Endodermal cell (in vitro differentiated cells): ENCODE measurements at regions not wholly inside any gene's neighbourhood (a gene's known extent, or its start where the extent isn't known, plus 50 kb on each side); places are given as distances from the start of the nearest gene placed in this dataset.
A peak's percentile ranks its signal among the peaks of the same experiment; 100 is the strongest.

Experiments used
- DNase-seq: peaks from one replicate; pipeline ENCODE4 v3.0.0-alpha.2; 2017
- H3K27ac ChIP-seq: 2 replicates; pipeline ENCODE4 v1.5.1; 2013; ENCODE audit warnings: mild to moderate bottlenecking, low read depth, low read length, moderate library complexity
- H3K27me3 ChIP-seq: 2 replicates; pipeline ENCODE4 v1.6.1; 2013; ENCODE audit warnings: mild to moderate bottlenecking, low read length, moderate library complexity; ENCODE audit not compliant: insufficient read depth, control insufficient read depth, poor library complexity, severe bottlenecking
- H3K36me3 ChIP-seq: 2 replicates; pipeline ENCODE4 v1.7.0; 2013; ENCODE audit warnings: mild to moderate bottlenecking, low read length, moderate library complexity; ENCODE audit not compliant: control insufficient read depth, insufficient read depth
- H3K4me1 ChIP-seq: one replicate; pipeline ENCODE4 v1.7.0; 2013; ENCODE audit warnings: low read length; ENCODE audit not compliant: control insufficient read depth, insufficient read depth
- H3K4me3 ChIP-seq: 2 replicates; pipeline ENCODE4 v1.5.1; 2013; ENCODE audit warnings: mild to moderate bottlenecking, low read length, moderate library complexity
- H3K9ac ChIP-seq: 2 replicates; pipeline ENCODE4 v1.6.1; 2013; ENCODE audit warnings: mild to moderate bottlenecking, low read length, moderate library complexity; ENCODE audit not compliant: poor library complexity, severe bottlenecking; ENCODE audit errors: extremely low read depth
- H3K9me3 ChIP-seq: 2 replicates; pipeline ENCODE4 v1.6.1; 2013; ENCODE audit warnings: mild to moderate bottlenecking, low read length, moderate library complexity; ENCODE audit not compliant: control insufficient read depth
- H3K27ac Mint-ChIP-seq: 2 replicates; pipeline ENCODE4 v1.8.0; 2020; ENCODE audit warnings: mixed read lengths
- H3K27me3 Mint-ChIP-seq: 2 replicates; pipeline ENCODE4 v1.8.0; 2021; ENCODE audit warnings: mild to moderate bottlenecking, mixed read lengths; ENCODE audit not compliant: insufficient read depth
- H3K36me3 Mint-ChIP-seq: 2 replicates; pipeline ENCODE4 v1.8.0; 2020; ENCODE audit warnings: low read depth, mixed read lengths
- H3K4me1 Mint-ChIP-seq: 2 replicates; pipeline ENCODE4 v1.8.0; 2020; ENCODE audit warnings: mixed read lengths
- H3K4me3 Mint-ChIP-seq: 2 replicates; pipeline ENCODE4 v1.8.0; 2020; ENCODE audit warnings: mild to moderate bottlenecking, moderate library complexity, mixed read lengths
- H3K9me3 Mint-ChIP-seq: 2 replicates; pipeline ENCODE4 v1.8.0; 2020; ENCODE audit warnings: mild to moderate bottlenecking, mixed read lengths
- CTCF ChIP-seq: fragments of 200-600 bp; sonication (generic); conservative IDR thresholded peaks from 2 replicates; pipeline ENCODE4 v1.5.0; 2021; ENCODE audit warnings: antibody characterized with exemption, mild to moderate bottlenecking
- WGBS, 2 experiments: methylation state at CpG; one replicate each; pipeline versions ENCODE4 v1.1.5 to v1.1.7; 2013; ENCODE audit warnings: missing lambda C conversion rate in 2 of 2, mixed read lengths in 1 of 2; ENCODE audit not compliant: insufficient coverage in 1 of 2, insufficient read length in 1 of 2; 5-methylcytosine and 5-hydroxymethylcytosine counted together

GRCh38 chr5:72020161-72020983 is 86.9 kb upstream of the MAP1B start:
- H3K9ac ChIP-seq, result no peak overlapping the region
- no peaks in the 10 kb centered on the region for H3K4me1 ChIP-seq
- Mint-ChIP-seq H3K4me1 (peaks cover 11% of the 10 kb centered on the region), H3K36me3 (no peaks in the 10 kb centered on the region), H3K27ac (no peak overlapping the region), H3K4me3 (no peak overlapping the region), H3K9me3 (no peaks in the 10 kb centered on the region), H3K27me3 (peaks cover 8% of the 10 kb centered on the region)
- no peaks in the 10 kb centered on the region for H3K36me3 ChIP-seq
- no peak for TF ChIP-seq CTCF
- WGBS, 2 experiments, result 71 to 95% methylated on average over 2 to 4 of the region's 4 CpGs
- no peak for DNase-seq
- H3K4me3 ChIP-seq, result no peak overlapping the region
- H3K27me3 ChIP-seq, result no peaks in the 10 kb centered on the region
- peak overlapping the region; percentile 4 for H3K27ac ChIP-seq
- H3K9me3 ChIP-seq, result peaks cover 4% of the 10 kb centered on the region

GRCh38 chr5:72021651-72022357 is 85.5 kb upstream of the MAP1B start:
- no peaks in the 10 kb centered on the region for H3K9me3 Mint-ChIP-seq
- H3K27me3 ChIP-seq, result no peaks in the 10 kb centered on the region

GRCh38 chr5:72028382-72028781 is 78.9 kb upstream of the MAP1B start:
- H3K27me3 ChIP-seq, result no peaks in the 10 kb centered on the region
- DNase-seq, result no peak
- no peak overlapping the region for H3K4me3 Mint-ChIP-seq
- H3K27ac Mint-ChIP-seq, result no peak overlapping the region
- H3K36me3 ChIP-seq, result no peaks in the 10 kb centered on the region
- no peak for TF ChIP-seq CTCF
- peaks cover 4% of the 10 kb centered on the region for H3K4me1 ChIP-seq
- 92 to 100% methylated on average over 1 of the region's 1 CpG for WGBS, 2 experiments
- no peaks in the 10 kb centered on the region for H3K27me3 Mint-ChIP-seq
- no peak overlapping the region for H3K27ac ChIP-seq
- H3K9ac ChIP-seq, result no peak overlapping the region
- no peaks in the 10 kb centered on the region for H3K9me3 ChIP-seq
- peaks cover 1% of the 10 kb centered on the region for H3K9me3 Mint-ChIP-seq
- H3K36me3 Mint-ChIP-seq, result no peaks in the 10 kb centered on the region
- H3K4me1 Mint-ChIP-seq, result peaks cover 17% of the 10 kb centered on the region
- H3K4me3 ChIP-seq, result no peak overlapping the region

More at GRCh38 chr5:72021651-72022357, 85.5 kb upstream of the MAP1B start:
- TF ChIP-seq CTCF, result no peak
- peaks cover 11% of the 10 kb centered on the region for H3K4me1 Mint-ChIP-seq
- 93 to 100% methylated on average over 3 to 8 of the region's 8 CpGs for WGBS, 2 experiments
- peaks cover 8% of the 10 kb centered on the region for H3K27me3 Mint-ChIP-seq
- H3K4me3 ChIP-seq, result no peak overlapping the region
- no peaks in the 10 kb centered on the region for H3K36me3 Mint-ChIP-seq
- H3K27ac ChIP-seq, result no peak overlapping the region
- no peak overlapping the region for H3K9ac ChIP-seq
- DNase-seq, result no peak
- H3K4me1 ChIP-seq, result no peaks in the 10 kb centered on the region
- H3K27ac Mint-ChIP-seq, result no peak overlapping the region
- H3K4me3 Mint-ChIP-seq, result no peak overlapping the region
- H3K9me3 ChIP-seq, result peaks cover 4% of the 10 kb centered on the region
- no peaks in the 10 kb centered on the region for H3K36me3 ChIP-seq
